MM.1S (cell line): ENCODE measurements at regions not wholly inside any gene's neighbourhood (a gene's known extent, or its start where the extent isn't known, plus 50 kb on each side); places are given as distances from the start of the nearest gene placed in this dataset.

Experiments used
- DNase-seq: peaks from one replicate; pipeline ENCODE4 v3.0.0-alpha.2; 2015
- H2AFZ ChIP-seq: fragments of 300-600 bp; sonication (generic); 2 replicates; pipeline ENCODE4 v1.6.0; 2016; ENCODE audit warnings: antibody characterized with exemption, low read length
- H3F3A ChIP-seq: fragments of 300-600 bp; sonication (generic); 2 replicates; pipeline ENCODE4 v1.6.1; 2016; ENCODE audit warnings: mild to moderate bottlenecking, antibody characterized with exemption, low read length, moderate library complexity, mixed read lengths; ENCODE audit not compliant: insufficient read depth
- H3K27ac ChIP-seq: fragments of 300-600 bp; sonication (generic); 2 replicates; pipeline ENCODE4 v1.5.1; 2016; ENCODE audit warnings: mild to moderate bottlenecking, low read length
- H3K27me3 ChIP-seq: fragments of 300-600 bp; sonication (generic); replicated peaks from 2 replicates; pipeline ENCODE4 v1.6.0; 2016; ENCODE audit warnings: low read length; ENCODE audit not compliant: insufficient read depth
- H3K36me3 ChIP-seq: fragments of 300-600 bp; sonication (generic); replicated peaks from 2 replicates; pipeline ENCODE4 v1.6.1; 2016; ENCODE audit warnings: mild to moderate bottlenecking, low read length, mixed read lengths; ENCODE audit not compliant: insufficient read depth
- H3K4me1 ChIP-seq: fragments of 300-600 bp; sonication (generic); 2 replicates; pipeline ENCODE4 v1.6.1; 2016; ENCODE audit warnings: low read length, mixed read lengths
- H3K4me2 ChIP-seq: fragments of 300-600 bp; sonication (generic); 2 replicates; pipeline ENCODE4 v1.6.0; 2016; ENCODE audit warnings: low read depth, low read length
- H3K4me3 ChIP-seq: fragments of 300-600 bp; sonication (generic); 2 replicates; pipeline ENCODE4 v1.5.1; 2016; ENCODE audit warnings: low read length, mixed read lengths
- H3K79me2 ChIP-seq: fragments of 300-600 bp; sonication (generic); 2 replicates; pipeline ENCODE4 v1.6.1; 2016; ENCODE audit warnings: mixed run types, low read length, mixed read lengths
- H3K9ac ChIP-seq: fragments of 300-600 bp; sonication (generic); 2 replicates; pipeline ENCODE4 v1.6.1; 2016; ENCODE audit warnings: low read length, mixed read lengths
- H3K9me2 ChIP-seq: fragments of 300-600 bp; sonication (generic); replicated peaks from 2 replicates; pipeline ENCODE4 v1.6.1; 2016; ENCODE audit warnings: mild to moderate bottlenecking, low read length, mixed read lengths; ENCODE audit not compliant: insufficient read depth
- H3K9me3 ChIP-seq: fragments of 300-600 bp; sonication (generic); replicated peaks from 2 replicates; pipeline ENCODE4 v1.6.1; 2016; ENCODE audit warnings: mild to moderate bottlenecking, low read length, mixed read lengths; ENCODE audit not compliant: insufficient read depth
- H4K20me1 ChIP-seq: fragments of 300-600 bp; sonication (generic); 2 replicates; pipeline ENCODE4 v1.6.1; 2016; ENCODE audit warnings: mild to moderate bottlenecking, low read length, moderate library complexity, mixed read lengths; ENCODE audit not compliant: insufficient read depth
- EZH2 ChIP-seq: fragments of 300-600 bp; sonication (generic); optimal IDR thresholded peaks from 2 replicates; pipeline ENCODE3; 2017; ENCODE audit warnings: low read depth, mild to moderate bottlenecking, antibody characterized with exemption, low read length, mixed read lengths
- EZH2phosphoT487 ChIP-seq: fragments of 300-600 bp; sonication (generic); IDR thresholded peaks from 2 replicates; pipeline ENCODE4 v1.6.1; 2018; ENCODE audit warnings: antibody characterized with exemption, low read length
- TF ChIP-seq, protein P1 (sequence below): fragments of 300-600 bp; sonication (generic); IDR thresholded peaks from 2 replicates; pipeline ENCODE4 v1.5.1; 2016; ENCODE audit warnings: antibody characterized with exemption, low read length, mixed read lengths

DNA sequence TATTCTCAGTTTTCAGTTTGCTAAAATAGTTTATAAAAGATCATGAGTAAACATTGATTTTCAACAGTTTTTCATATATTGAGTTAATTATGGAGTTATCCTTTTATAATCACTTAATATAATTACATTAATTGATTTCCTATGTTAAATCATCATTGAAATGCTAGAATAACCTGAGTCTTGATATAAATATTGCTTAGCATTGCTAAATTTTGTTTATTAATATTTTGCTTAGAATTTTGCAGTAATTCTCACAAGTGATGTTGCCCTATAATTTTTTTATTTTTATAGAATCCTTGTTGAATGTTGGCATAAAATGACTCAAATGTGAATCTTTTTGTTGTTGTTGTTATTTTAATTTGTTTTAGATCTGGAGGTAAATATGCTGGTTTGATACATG, 654.2 kb downstream of the OTOL1 start:
- Histone ChIP-seq H3K4me1 (no peaks in the 10 kb centered on the region), H3K36me3 (no peaks in the 10 kb centered on the region), H3K4me2 (no peak overlapping the region), H3K27me3 (no peaks in the 10 kb centered on the region), H3K9me2 (no peaks in the 10 kb centered on the region), H2AFZ (no peak overlapping the region), H3K9me3 (no peaks in the 10 kb centered on the region), H3K4me3 (no peak overlapping the region), H3K9ac (no peak overlapping the region), H3K27ac (no peak overlapping the region), H3F3A (no peaks in the 10 kb centered on the region), H4K20me1 (no peaks in the 10 kb centered on the region), H3K79me2 (no peaks in the 10 kb centered on the region)
- no peak for DNase-seq
- TF ChIP-seq, protein P1, sequence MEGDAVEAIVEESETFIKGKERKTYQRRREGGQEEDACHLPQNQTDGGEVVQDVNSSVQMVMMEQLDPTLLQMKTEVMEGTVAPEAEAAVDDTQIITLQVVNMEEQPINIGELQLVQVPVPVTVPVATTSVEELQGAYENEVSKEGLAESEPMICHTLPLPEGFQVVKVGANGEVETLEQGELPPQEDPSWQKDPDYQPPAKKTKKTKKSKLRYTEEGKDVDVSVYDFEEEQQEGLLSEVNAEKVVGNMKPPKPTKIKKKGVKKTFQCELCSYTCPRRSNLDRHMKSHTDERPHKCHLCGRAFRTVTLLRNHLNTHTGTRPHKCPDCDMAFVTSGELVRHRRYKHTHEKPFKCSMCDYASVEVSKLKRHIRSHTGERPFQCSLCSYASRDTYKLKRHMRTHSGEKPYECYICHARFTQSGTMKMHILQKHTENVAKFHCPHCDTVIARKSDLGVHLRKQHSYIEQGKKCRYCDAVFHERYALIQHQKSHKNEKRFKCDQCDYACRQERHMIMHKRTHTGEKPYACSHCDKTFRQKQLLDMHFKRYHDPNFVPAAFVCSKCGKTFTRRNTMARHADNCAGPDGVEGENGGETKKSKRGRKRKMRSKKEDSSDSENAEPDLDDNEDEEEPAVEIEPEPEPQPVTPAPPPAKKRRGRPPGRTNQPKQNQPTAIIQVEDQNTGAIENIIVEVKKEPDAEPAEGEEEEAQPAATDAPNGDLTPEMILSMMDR = no peak
- no peak for TF ChIP-seq EZH2phosphoT487
- TF ChIP-seq EZH2 = no peak

DNA sequence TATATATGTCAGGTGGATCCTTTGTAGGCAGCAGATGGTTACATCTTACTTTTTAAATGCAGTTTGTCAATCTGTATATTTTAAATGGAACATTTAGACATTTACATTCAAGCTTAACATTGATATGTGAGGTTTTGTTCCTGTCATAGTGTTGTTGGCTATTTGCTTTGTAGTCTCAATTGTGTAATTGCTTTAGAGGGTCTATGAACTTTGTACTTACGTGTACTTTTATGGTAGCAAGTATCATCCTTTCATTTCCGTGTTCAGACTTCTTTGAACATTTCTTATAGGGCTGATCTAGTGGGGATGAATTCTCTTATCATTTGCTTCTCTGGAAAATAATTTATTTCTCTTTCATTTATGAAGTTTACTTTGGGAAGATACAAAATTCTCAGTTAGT, 656.0 kb downstream of the OTOL1 start:
- Histone ChIP-seq H3K4me2 (no peak overlapping the region), H2AFZ (no peak overlapping the region), H3K9ac (no peak overlapping the region), H3K9me3 (no peaks in the 10 kb centered on the region), H3K9me2 (no peaks in the 10 kb centered on the region), H3K4me1 (no peaks in the 10 kb centered on the region), H3K36me3 (no peaks in the 10 kb centered on the region), H4K20me1 (no peaks in the 10 kb centered on the region), H3K4me3 (no peak overlapping the region), H3F3A (no peaks in the 10 kb centered on the region), H3K27ac (no peak overlapping the region), H3K27me3 (no peaks in the 10 kb centered on the region), H3K79me2 (no peaks in the 10 kb centered on the region)
- TF ChIP-seq EZH2phosphoT487 (no peak), EZH2 (no peak)
- TF ChIP-seq, protein P1 = no peak
- DNase-seq = no peak

GRCh38 chr3:162161595-162161994, 665.0 kb downstream of the OTOL1 start:
- no peak for DNase-seq
- Histone ChIP-seq H2AFZ (no peak overlapping the region), H3K27me3 (no peaks in the 10 kb centered on the region), H3K4me2 (no peak overlapping the region), H4K20me1 (no peaks in the 10 kb centered on the region), H3K9me2 (no peaks in the 10 kb centered on the region), H3K9me3 (no peaks in the 10 kb centered on the region), H3F3A (no peaks in the 10 kb centered on the region), H3K27ac (no peak overlapping the region), H3K36me3 (no peaks in the 10 kb centered on the region), H3K79me2 (no peaks in the 10 kb centered on the region), H3K9ac (no peak overlapping the region), H3K4me1 (peaks cover 7% of the 10 kb centered on the region; the same call in 1 of the 2 replicates), H3K4me3 (no peak overlapping the region)
- TF ChIP-seq EZH2phosphoT487 = no peak
- TF ChIP-seq EZH2 = no peak
- TF ChIP-seq, protein P1 = no peak
